GM21717 (cell line): ENCODE measurements at regions not wholly inside any gene's neighbourhood (a gene's known extent, or its start where the extent isn't known, plus 50 kb on each side); places are given as distances from the start of the nearest gene placed in this dataset.
A peak's percentile ranks its signal among the peaks of the same experiment; 100 is the strongest.
"Not testable (repeated sequence)": the region's sequence is repeated elsewhere in the genome, so short reads cannot be mapped to it uniquely, and the experiment has no call there.

Source experiments
- ATAC-seq: cut with Tn5 transposase; IDR thresholded peaks from one replicate; pipeline ENCODE4 v1.9.1; 2021; ENCODE audit warnings: mild to moderate bottlenecking, moderate library complexity; ENCODE audit not compliant: unreplicated experiment

GRCh38 chrX:66914080-66914479, 275.2 kb upstream of the EDA2R start:
- no peak for ATAC-seq

GRCh38 chrX:66912417-66912816, 273.5 kb upstream of the EDA2R start:
- no peak for ATAC-seq

GRCh38 chrX:66902081-66902480, 263.2 kb upstream of the EDA2R start:
- ATAC-seq, result no peak

GRCh38 chrX:66900886-66901285, 262.0 kb upstream of the EDA2R start:
- no peak for ATAC-seq

GRCh38 chrX:66892004-66892403, 253.1 kb upstream of the EDA2R start:
- ATAC-seq, result no peak

GRCh38 chrX:66889418-66889817, 250.5 kb upstream of the EDA2R start:
- no peak for ATAC-seq

GRCh38 chrX:66882101-66882500, 243.2 kb upstream of the EDA2R start:
- no peak for ATAC-seq

GRCh38 chrX:66876776-66877175, 237.9 kb upstream of the EDA2R start:
- no peak for ATAC-seq

- no peak for ATAC-seq
Observed at GRCh38 chrX:66872771-66873170, 233.9 kb upstream of the EDA2R start.

GRCh38 chrX:66863721-66864120, 224.8 kb upstream of the EDA2R start:
- no peak for ATAC-seq

GRCh38 chrX:66833426-66833825, 194.5 kb upstream of the EDA2R start:
- peak; percentile 99 for ATAC-seq

- no peak for ATAC-seq
Observed at GRCh38 chrX:66815227-66815626, 176.3 kb upstream of the EDA2R start.

- not testable (repeated sequence) for ATAC-seq
Observed at GRCh38 chrX:66794514-66794913, 155.6 kb upstream of the EDA2R start.

GRCh38 chrX:66766318-66766717, 127.4 kb upstream of the EDA2R start:
- ATAC-seq, result no peak

GRCh38 chrX:66760651-66761050, 121.8 kb upstream of the EDA2R start:
- no peak for ATAC-seq

- peak; percentile 73 for ATAC-seq
Observed at GRCh38 chrX:66756717-66757116, 117.8 kb upstream of the EDA2R start.

GRCh38 chrX:66751136-66751782, 112.4 kb upstream of the EDA2R start:
- no peak for ATAC-seq

- not testable (repeated sequence) for ATAC-seq
Observed at GRCh38 chrX:66744519-66744918, 105.6 kb upstream of the EDA2R start.

- ATAC-seq, result peak; percentile 54
Observed at GRCh38 chrX:66731398-66731797, 92.5 kb upstream of the EDA2R start.

GRCh38 chrX:66728818-66729271, 90.0 kb upstream of the EDA2R start:
- peak; percentile 75 for ATAC-seq

- no peak for ATAC-seq
Observed at GRCh38 chrX:66717926-66718325, 79.0 kb upstream of the EDA2R start.

- no peak for ATAC-seq
Observed at GRCh38 chrX:66698273-66699204, 59.7 kb upstream of the EDA2R start.
